Liver (tissue), 7 donors: ENCODE measurements at regions not wholly inside any gene's neighbourhood (a gene's known extent, or its start where the extent isn't known, plus 50 kb on each side); places are given as distances from the start of the nearest gene placed in this dataset.
"Not testable (repeated sequence)": the region's sequence is repeated elsewhere in the genome, so short reads cannot be mapped to it uniquely, and the experiment has no call there.

Experiments used
- DNase-seq: peaks from one replicate; pipeline ENCODE4 v3.0.0-alpha.2; 2017; ENCODE audit warnings: low spot score
- H3K27ac ChIP-seq, 2 donors: one replicate each; pipeline ENCODE4 v1.7.0; 2013; ENCODE audit warnings: inconsistent platforms in 2 of 2, low read length in 2 of 2, control low read depth in 1 of 2, low read depth in 1 of 2, mild to moderate bottlenecking in 1 of 2
- H3K27me3 ChIP-seq, 4 donors: one replicate each; pipeline versions ENCODE4 v1.6.1 to v1.7.0; 2013; ENCODE audit warnings: low read length in 3 of 4, inconsistent platforms in 1 of 4, mild to moderate bottlenecking in 1 of 4, moderate library complexity in 1 of 4; ENCODE audit not compliant: control insufficient read depth in 4 of 4, insufficient read depth in 4 of 4
- H3K36me3 ChIP-seq, 4 donors: one replicate each; pipeline versions ENCODE4 v1.6.1 to v1.7.0; 2013; ENCODE audit warnings: low read length in 3 of 4, mild to moderate bottlenecking in 3 of 4, low read depth in 1 of 4, moderate library complexity in 1 of 4; ENCODE audit not compliant: control insufficient read depth in 4 of 4, insufficient read depth in 3 of 4
- H3K4me1 ChIP-seq, 4 donors: one replicate each; pipeline versions ENCODE4 v1.6.1 to v1.7.0; 2013; ENCODE audit warnings: low read length in 3 of 4, mild to moderate bottlenecking in 3 of 4, moderate library complexity in 1 of 4; ENCODE audit not compliant: control insufficient read depth in 4 of 4, insufficient read depth in 4 of 4
- H3K4me3 ChIP-seq, 3 donors: one replicate each; pipeline versions ENCODE4 v1.6.1 to v1.7.0; 2013; ENCODE audit warnings: low read length in 3 of 3, control low read depth in 1 of 3, low read depth in 1 of 3, mild to moderate bottlenecking in 1 of 3
- H3K9ac ChIP-seq, 2 donors: one replicate each; pipeline ENCODE4 v1.7.0; 2013; ENCODE audit warnings: low read length in 2 of 2, mild to moderate bottlenecking in 2 of 2, moderate library complexity in 2 of 2, control low read depth in 1 of 2, low read depth in 1 of 2
- H3K9me3 ChIP-seq, 4 donors: one replicate each; pipeline versions ENCODE4 v1.6.1 to v1.7.0; 2013; ENCODE audit warnings: low read length in 3 of 4; ENCODE audit not compliant: control insufficient read depth in 4 of 4
- EGR1 ChIP-seq, 2 donors: IDR thresholded peaks; 2 replicates each; pipeline ENCODE4 v1.6.1; 2016 to 2018; ENCODE audit warnings: antibody characterized with exemption in 2 of 2, low read depth in 2 of 2
- FOXA1 ChIP-seq: IDR thresholded peaks from 2 replicates; pipeline ENCODE4 v1.6.1; 2016; ENCODE audit warnings: antibody characterized with exemption
- FOXA2 ChIP-seq: IDR thresholded peaks from 2 replicates; pipeline ENCODE4 v1.6.1; 2016; ENCODE audit warnings: antibody characterized with exemption
- GABPA ChIP-seq, 2 donors: IDR thresholded peaks in 1 of 2; conservative IDR thresholded peaks in 1 of 2; 2 replicates each; pipeline ENCODE4 v1.6.1; 2016; ENCODE audit warnings: antibody characterized with exemption in 2 of 2, mild to moderate bottlenecking in 1 of 2, moderate library complexity in 1 of 2
- HNF4A ChIP-seq, 2 donors: conservative IDR thresholded peaks; 2 replicates each; pipeline ENCODE4 v1.6.1; 2016; ENCODE audit warnings: antibody characterized with exemption in 2 of 2, mild to moderate bottlenecking in 2 of 2
- HNF4G ChIP-seq: IDR thresholded peaks from 2 replicates; pipeline ENCODE4 v1.6.1; 2016; ENCODE audit warnings: antibody characterized with exemption
- NR2F2 ChIP-seq: IDR thresholded peaks from 2 replicates; pipeline ENCODE4 v1.6.1; 2016; ENCODE audit warnings: antibody characterized with exemption
- RAD21 ChIP-seq, 2 donors: IDR thresholded peaks; 2 replicates each; pipeline ENCODE4 v1.6.1; 2016; ENCODE audit warnings: antibody characterized with exemption in 2 of 2, mild to moderate bottlenecking in 2 of 2
- YY1 ChIP-seq: IDR thresholded peaks from 2 replicates; pipeline ENCODE4 v1.6.1; 2016; ENCODE audit warnings: antibody characterized with exemption, mild to moderate bottlenecking
- WGBS: extraction: QIAGEN DNeasy Blood & Tissue Kit; methylation state at CpG from one replicate; pipeline ENCODE4 v1.1.7; 2013; 5-methylcytosine and 5-hydroxymethylcytosine counted together
- TF ChIP-seq, protein P1 (sequence below): IDR thresholded peaks from 2 replicates; pipeline ENCODE4 v1.6.1; 2016; ENCODE audit warnings: antibody characterized with exemption, mild to moderate bottlenecking
- TF ChIP-seq, protein P2 (sequence below): IDR thresholded peaks from 2 replicates; pipeline ENCODE4 v1.6.1; 2016; ENCODE audit warnings: antibody characterized with exemption
- TF ChIP-seq, protein P3 (sequence below): IDR thresholded peaks from 2 replicates; pipeline ENCODE4 v1.6.1; 2016; ENCODE audit warnings: antibody characterized with exemption
- TF ChIP-seq, protein P4 (sequence below): IDR thresholded peaks from 2 replicates; pipeline ENCODE4 v1.6.1; 2016; ENCODE audit warnings: antibody characterized with exemption
- donor health status: healthy.
- donor health status: healthy.
- donor health status: healthy.
- donor health status: healthy.

DNA sequence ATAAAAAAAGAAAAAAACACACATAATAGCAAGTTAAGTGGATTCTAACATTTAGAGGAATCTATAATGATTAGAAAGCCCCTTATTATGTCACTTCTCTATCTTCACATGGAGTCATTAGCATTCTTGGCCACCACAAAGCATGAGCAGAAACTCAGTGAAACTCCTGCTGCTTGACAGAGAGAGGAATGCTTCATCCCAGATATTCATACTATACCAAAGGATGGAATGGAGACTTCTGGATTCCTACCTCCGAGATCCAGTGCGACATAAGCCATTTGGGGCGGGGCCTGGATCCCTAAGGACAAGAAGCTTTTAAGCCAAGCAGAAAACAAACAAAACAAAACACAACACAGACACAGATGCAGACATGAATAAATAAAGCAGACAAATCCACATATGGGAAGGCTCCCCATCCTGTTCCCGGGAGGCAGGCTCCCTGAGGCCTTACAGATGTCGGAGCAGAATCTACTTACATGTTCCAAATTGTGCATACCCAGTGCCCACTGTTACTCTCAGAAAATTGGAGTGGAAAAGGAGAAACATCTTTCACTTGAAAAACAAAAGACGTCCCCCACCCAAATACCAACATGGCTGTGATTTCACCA lies 727.3 kb downstream of the MAFB start:
- H3K36me3 ChIP-seq: no peaks in the 10 kb centered on the region
- no peak overlapping the region for H3K9ac ChIP-seq
- no peak overlapping the region for H3K27ac ChIP-seq
- TF ChIP-seq FOXA2 (no peak), RAD21 (IDR thresholded peaks at IDR 0.05) (no peak)
- H3K9me3 ChIP-seq: no peaks in the 10 kb centered on the region
- DNase-seq: no peak
- H3K4me1 ChIP-seq: no peaks in the 10 kb centered on the region
- 86% methylated on average over 6 of the region's 6 CpGs for WGBS
- H3K4me3 ChIP-seq: no peak overlapping the region
- no peaks in the 10 kb centered on the region for H3K27me3 ChIP-seq

DNA sequence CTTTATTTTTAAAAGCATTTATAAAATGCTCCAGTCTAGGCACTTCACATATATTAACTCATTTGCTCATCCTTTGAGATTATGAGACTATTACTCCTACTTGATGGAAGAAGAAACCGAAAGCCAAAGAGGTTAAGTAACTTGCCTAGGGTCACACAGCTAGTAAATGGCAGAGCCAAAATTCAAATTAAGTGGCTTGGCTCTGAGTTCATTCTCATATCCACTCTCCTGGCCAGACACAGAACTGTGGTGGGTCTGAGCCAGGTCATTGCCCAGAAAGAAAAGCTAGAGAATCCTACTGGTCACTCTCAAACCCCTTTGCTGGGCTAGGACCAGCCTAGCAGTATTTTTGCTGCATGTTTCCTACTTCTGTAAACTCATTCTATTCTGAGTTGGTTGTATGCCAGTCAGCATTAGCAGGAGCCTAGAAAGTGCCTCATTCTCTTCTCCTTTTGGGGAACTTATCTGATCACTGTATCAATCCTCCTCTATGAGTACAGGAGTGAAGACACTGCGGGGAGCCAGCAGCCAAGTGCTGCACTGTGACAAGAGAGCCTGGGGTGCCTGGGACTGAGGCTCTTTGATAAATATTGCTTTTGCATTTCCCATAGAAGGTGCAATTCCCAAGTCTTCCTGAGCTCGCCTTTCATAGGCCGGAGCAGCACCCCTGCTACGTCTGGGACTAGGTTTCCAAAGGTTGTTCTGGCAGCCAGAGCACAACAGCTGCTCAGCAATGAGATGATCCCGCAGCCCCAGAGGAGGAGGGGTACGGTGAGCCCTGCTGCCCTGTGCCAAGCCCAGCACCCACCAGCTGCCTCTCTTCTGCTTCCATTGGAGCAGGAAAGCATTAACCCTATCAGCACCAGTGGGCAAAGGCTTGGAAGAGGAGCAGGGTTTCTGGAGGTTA lies 728.3 kb downstream of the MAFB start:
- Histone ChIP-seq H3K36me3 (no peaks in the 10 kb centered on the region), H3K4me1 (no peaks in the 10 kb centered on the region), H3K9ac (no peak overlapping the region), H3K27me3 (no peaks in the 10 kb centered on the region), H3K27ac (no peak overlapping the region), H3K4me3 (no peak overlapping the region), H3K9me3 (no peaks in the 10 kb centered on the region)
- 60% methylated on average over 7 of the region's 7 CpGs for WGBS
- TF ChIP-seq GABPA (IDR thresholded peaks at IDR 0.05 in 1 of 2, conservative IDR thresholded peaks at IDR 0.05 in 1 of 2) (no peak), FOXA1 (no peak), RAD21 (IDR thresholded peaks at IDR 0.05) (no peak), HNF4G (no peak), HNF4A (conservative IDR thresholded peaks at IDR 0.05) (no peak), NR2F2 (no peak), EGR1 (IDR thresholded peaks at IDR 0.05; ENCODE audit: low read depth in 2 of 2) (no peak), YY1 (no peak)
- TF ChIP-seq, protein P1, sequence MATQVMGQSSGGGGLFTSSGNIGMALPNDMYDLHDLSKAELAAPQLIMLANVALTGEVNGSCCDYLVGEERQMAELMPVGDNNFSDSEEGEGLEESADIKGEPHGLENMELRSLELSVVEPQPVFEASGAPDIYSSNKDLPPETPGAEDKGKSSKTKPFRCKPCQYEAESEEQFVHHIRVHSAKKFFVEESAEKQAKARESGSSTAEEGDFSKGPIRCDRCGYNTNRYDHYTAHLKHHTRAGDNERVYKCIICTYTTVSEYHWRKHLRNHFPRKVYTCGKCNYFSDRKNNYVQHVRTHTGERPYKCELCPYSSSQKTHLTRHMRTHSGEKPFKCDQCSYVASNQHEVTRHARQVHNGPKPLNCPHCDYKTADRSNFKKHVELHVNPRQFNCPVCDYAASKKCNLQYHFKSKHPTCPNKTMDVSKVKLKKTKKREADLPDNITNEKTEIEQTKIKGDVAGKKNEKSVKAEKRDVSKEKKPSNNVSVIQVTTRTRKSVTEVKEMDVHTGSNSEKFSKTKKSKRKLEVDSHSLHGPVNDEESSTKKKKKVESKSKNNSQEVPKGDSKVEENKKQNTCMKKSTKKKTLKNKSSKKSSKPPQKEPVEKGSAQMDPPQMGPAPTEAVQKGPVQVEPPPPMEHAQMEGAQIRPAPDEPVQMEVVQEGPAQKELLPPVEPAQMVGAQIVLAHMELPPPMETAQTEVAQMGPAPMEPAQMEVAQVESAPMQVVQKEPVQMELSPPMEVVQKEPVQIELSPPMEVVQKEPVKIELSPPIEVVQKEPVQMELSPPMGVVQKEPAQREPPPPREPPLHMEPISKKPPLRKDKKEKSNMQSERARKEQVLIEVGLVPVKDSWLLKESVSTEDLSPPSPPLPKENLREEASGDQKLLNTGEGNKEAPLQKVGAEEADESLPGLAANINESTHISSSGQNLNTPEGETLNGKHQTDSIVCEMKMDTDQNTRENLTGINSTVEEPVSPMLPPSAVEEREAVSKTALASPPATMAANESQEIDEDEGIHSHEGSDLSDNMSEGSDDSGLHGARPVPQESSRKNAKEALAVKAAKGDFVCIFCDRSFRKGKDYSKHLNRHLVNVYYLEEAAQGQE: no peak
- TF ChIP-seq, protein P2, sequence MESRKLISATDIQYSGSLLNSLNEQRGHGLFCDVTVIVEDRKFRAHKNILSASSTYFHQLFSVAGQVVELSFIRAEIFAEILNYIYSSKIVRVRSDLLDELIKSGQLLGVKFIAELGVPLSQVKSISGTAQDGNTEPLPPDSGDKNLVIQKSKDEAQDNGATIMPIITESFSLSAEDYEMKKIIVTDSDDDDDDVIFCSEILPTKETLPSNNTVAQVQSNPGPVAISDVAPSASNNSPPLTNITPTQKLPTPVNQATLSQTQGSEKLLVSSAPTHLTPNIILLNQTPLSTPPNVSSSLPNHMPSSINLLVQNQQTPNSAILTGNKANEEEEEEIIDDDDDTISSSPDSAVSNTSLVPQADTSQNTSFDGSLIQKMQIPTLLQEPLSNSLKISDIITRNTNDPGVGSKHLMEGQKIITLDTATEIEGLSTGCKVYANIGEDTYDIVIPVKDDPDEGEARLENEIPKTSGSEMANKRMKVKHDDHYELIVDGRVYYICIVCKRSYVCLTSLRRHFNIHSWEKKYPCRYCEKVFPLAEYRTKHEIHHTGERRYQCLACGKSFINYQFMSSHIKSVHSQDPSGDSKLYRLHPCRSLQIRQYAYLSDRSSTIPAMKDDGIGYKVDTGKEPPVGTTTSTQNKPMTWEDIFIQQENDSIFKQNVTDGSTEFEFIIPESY: no peak
- TF ChIP-seq, protein P3, sequence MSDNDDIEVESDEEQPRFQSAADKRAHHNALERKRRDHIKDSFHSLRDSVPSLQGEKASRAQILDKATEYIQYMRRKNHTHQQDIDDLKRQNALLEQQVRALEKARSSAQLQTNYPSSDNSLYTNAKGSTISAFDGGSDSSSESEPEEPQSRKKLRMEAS: no peak
- TF ChIP-seq, protein P4, sequence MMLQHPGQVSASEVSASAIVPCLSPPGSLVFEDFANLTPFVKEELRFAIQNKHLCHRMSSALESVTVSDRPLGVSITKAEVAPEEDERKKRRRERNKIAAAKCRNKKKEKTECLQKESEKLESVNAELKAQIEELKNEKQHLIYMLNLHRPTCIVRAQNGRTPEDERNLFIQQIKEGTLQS: no peak
- no peak for DNase-seq

DNA sequence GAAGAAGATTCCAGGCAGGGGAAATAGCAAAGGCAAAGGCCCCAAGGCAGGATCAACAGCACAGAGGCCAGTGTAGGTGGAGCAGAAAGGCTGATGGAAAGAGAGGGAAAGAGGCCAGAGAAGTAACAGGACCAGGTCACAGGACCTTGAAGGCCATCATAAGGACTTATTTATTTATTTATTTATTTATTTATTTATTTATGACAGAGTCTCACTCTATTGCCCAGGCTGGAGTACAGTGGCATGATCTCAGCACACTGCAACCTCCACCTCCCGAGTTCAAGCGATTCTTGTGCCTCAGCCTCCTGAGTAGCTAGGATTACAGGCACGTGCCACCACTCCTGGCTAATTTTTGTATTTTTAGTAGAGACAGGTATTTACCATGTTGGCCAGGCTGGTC lies 731.1 kb downstream of the MAFB start:
- H3K9me3 ChIP-seq, H3K4me1 ChIP-seq, H3K9ac ChIP-seq, H3K36me3 ChIP-seq, H3K4me3 ChIP-seq, H3K27me3 ChIP-seq, DNase-seq, H3K27ac ChIP-seq: not testable (repeated sequence)
- 95% methylated on average over 3 of the region's 3 CpGs for WGBS
